Adrenal gland (tissue), 9 donors: ENCODE measurements at regions not wholly inside any gene's neighbourhood (a gene's known extent, or its start where the extent isn't known, plus 50 kb on each side); places are given as distances from the start of the nearest gene placed in this dataset.

ENCODE experiments used
- DNase-seq, 7 donors: peaks; one replicate each; pipeline ENCODE4 v3.0.0-alpha.2; 2019 to 2020
- H3K27ac ChIP-seq, 5 donors: fragments of 200-600 bp; sonication (generic) in 4 of 5; 1 replicate in 3 of 5; 2 replicates in 2 of 5; pipeline versions ENCODE4 v1.5.1 to v1.8.0; 2016 to 2020; ENCODE audit warnings: mild to moderate bottlenecking in 1 of 5
- H3K27me3 ChIP-seq: fragments of 200-600 bp; 2 replicates; pipeline ENCODE4 v1.8.0; 2021
- H3K36me3 ChIP-seq, 2 donors: fragments of 200-600 bp; replicated peaks in 1 of 2; 1 replicate in 1 of 2; 2 replicates in 1 of 2; pipeline versions ENCODE4 v1.5.1 to v1.8.0; 2018 to 2022
- H3K4me1 ChIP-seq, 2 donors: fragments of 200-600 bp; replicated peaks in 1 of 2; 1 replicate in 1 of 2; 2 replicates in 1 of 2; pipeline versions ENCODE4 v1.5.1 to v1.8.0; 2018 to 2021
- H3K4me3 ChIP-seq, 4 donors: fragments of 200-600 bp; sonication (generic) in 3 of 4; one replicate each; pipeline ENCODE4 v1.5.1; 2016 to 2018
- H3K9me3 ChIP-seq, 3 donors: fragments of 200-600 bp; sonication (generic) in 1 of 3; replicated peaks in 1 of 3; 1 replicate in 2 of 3; 2 replicates in 1 of 3; pipeline versions ENCODE4 v1.5.1 to v1.8.0; 2016 to 2021
- POLR2A ChIP-seq, 2 donors: fragments of 450-650 bp; IDR thresholded peaks; one replicate each; pipeline ENCODE4 v1.6.1; 2017; ENCODE audit warnings: antibody characterized with exemption in 2 of 2, mild to moderate bottlenecking in 2 of 2, moderate library complexity in 1 of 2
- WGBS, 4 donors: extraction: QIAGEN DNeasy Blood & Tissue Kit in 2 of 4; methylation state at CpG; one replicate each; pipeline versions ENCODE4 v1.1.5 to v1.1.7; 2013 to 2017; 5-methylcytosine and 5-hydroxymethylcytosine counted together
- intact Hi-C, 2 donors: fragments of 100-400 bp; cut with DNase I; formaldehyde crosslinking; loops; one replicate each; pipeline versions ENCODE4 v1.14.1 to v1.15.0; 2022 to 2023
- TF ChIP-seq, protein P1 (sequence below), 6 experiments: fragments of 450-650 bp in 4 of 6; fragments of 200-600 bp in 2 of 6; sonication (generic) in 1 of 6; IDR thresholded peaks; 1 replicate in 5 of 6; 2 replicates in 1 of 6; pipeline versions ENCODE4 v1.5.1 to v1.8.0; 2016 to 2021; ENCODE audit warnings: antibody characterized with exemption in 6 of 6, mild to moderate bottlenecking in 2 of 6, moderate library complexity in 1 of 6
- donor health status: healthy with polysubstance abuse.
- donor health status: Bipolar disorder and iron deficiency.
- donor health status: DM: yes; HTN: yes; CAD: no.
- donor health status: DM: no; HTN: no; CAD: no.
- donor health status: DM: no; HTN: no; CAD: no.

DNA sequence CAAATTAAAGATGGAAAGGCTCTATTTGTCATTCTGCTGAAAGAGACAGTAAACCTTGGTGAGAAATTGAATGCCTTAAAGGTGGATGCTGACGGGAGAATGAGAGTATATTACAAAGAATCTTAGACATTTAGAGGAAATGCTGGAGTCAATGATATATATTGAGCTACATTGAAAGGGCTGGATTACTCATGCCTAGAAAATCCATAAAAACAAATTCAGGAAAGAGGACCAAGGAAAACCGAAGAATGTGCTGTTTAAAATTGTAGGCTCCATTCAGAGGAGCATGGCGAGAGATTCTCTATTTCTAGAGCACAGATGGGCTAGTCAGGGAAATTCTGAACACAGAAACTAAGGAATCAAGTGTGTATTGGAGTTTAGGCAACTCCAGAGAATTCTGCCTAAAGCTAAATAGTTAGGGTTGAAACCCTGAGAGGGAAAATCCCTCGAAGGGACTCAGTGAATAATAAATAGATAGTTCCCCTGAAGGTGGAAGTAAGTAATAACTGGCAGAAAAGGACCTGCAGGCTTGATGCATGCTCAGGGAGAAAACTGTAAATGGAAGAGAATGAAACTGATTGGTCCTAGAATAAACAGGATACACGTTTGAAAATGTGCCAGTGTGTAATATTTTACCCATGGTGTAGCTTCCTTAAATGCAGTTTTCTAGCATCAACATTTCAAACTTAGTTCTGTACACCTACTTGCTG lies 1532.4 kb upstream of the TENM3 start:
- 68 to 78% (median 70%) methylated on average over 5 of the region's 5 CpGs for WGBS, 4 donors
- intact Hi-C loops: no loop called here
- H3K36me3 ChIP-seq: no peaks in the 10 kb centered on the region
- TF ChIP-seq, protein P1, sequence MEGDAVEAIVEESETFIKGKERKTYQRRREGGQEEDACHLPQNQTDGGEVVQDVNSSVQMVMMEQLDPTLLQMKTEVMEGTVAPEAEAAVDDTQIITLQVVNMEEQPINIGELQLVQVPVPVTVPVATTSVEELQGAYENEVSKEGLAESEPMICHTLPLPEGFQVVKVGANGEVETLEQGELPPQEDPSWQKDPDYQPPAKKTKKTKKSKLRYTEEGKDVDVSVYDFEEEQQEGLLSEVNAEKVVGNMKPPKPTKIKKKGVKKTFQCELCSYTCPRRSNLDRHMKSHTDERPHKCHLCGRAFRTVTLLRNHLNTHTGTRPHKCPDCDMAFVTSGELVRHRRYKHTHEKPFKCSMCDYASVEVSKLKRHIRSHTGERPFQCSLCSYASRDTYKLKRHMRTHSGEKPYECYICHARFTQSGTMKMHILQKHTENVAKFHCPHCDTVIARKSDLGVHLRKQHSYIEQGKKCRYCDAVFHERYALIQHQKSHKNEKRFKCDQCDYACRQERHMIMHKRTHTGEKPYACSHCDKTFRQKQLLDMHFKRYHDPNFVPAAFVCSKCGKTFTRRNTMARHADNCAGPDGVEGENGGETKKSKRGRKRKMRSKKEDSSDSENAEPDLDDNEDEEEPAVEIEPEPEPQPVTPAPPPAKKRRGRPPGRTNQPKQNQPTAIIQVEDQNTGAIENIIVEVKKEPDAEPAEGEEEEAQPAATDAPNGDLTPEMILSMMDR (IDR thresholded peaks at IDR 0.05): no peak
- TF ChIP-seq POLR2A (IDR thresholded peaks at IDR 0.05): no peak
- H3K4me1 ChIP-seq: no peaks in the 10 kb centered on the region
- no peaks in the 10 kb centered on the region for H3K27me3 ChIP-seq
- DNase-seq: no peak
- H3K27ac ChIP-seq: no peak overlapping the region
- H3K4me3 ChIP-seq: no peak overlapping the region
- H3K9me3 ChIP-seq: peaks cover 0 to 16% (median 8%) of the 10 kb centered on the region in 3 donors

DNA sequence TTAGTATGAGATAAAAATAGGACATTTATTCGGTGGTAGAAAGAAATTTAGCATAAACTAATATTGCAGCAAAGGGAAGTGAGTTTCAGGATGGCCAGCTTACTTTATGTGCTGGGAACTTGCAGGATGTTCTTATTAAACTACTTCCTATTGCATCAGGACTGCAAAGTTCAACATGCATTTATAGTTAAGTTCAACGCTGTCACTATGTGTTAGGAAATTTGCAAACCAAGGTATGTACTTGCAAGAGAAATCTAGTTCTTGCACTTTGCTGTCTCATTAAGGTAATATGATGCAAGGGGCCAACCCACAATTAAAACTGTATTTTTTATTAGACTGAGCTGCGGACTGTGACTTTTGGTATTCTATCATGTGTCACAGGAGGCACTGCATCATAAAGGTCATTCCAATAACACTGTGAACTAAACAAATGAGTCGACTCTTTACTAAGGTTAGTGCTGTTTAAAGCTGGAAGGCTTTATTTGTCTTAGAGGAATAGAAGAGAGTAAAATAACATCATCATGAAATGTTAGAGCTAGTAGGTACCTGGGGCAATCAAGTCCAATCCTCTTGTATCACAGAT lies 1525.7 kb upstream of the TENM3 start:
- peaks cover 0 to under 1% (median 0%) of the 10 kb centered on the region in 3 donors for H3K9me3 ChIP-seq
- no peak overlapping the region for H3K4me3 ChIP-seq
- H3K4me1 ChIP-seq: peaks cover 0 to 9% of the 10 kb centered on the region in 2 donors
- TF ChIP-seq POLR2A (IDR thresholded peaks at IDR 0.05): no peak
- TF ChIP-seq, protein P1 (IDR thresholded peaks at IDR 0.05): no peak
- no peak overlapping the region for H3K27ac ChIP-seq
- H3K36me3 ChIP-seq: no peaks in the 10 kb centered on the region
- no peak for DNase-seq
- intact Hi-C loops: no loop called here
- H3K27me3 ChIP-seq: no peaks in the 10 kb centered on the region
- WGBS, 4 donors: 47 to 57% (median 51%) methylated on average over 4 of the region's 4 CpGs

DNA sequence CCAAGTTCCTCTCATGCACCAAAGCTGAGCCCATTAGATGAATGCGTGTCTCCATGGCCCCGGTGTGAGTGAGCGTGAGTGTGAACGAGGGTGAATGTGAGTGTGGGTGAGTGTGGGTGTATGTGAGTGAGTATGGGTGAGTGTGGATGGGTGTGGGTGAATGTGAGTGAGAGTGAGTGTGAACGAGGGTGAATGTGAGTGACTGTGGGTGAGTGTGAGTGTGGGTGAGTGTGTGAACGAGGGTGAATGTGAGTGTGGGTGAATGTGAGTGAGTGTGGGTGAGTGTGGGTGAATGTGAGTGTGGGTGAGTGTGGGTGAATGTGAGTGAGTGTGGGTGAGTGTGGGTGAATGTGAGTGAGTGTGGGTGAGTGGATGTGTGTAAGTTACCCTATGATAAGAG lies 1521.8 kb upstream of the TENM3 start:
- DNase-seq: no peak
- H3K36me3 ChIP-seq: no peaks in the 10 kb centered on the region
- 73 to 95% (median 84%) methylated on average over 6 of the region's 6 CpGs for WGBS, 4 donors
- H3K4me3 ChIP-seq: no peak overlapping the region
- no peaks in the 10 kb centered on the region for H3K27me3 ChIP-seq
- peaks cover 0 to 4% (median 0%) of the 10 kb centered on the region in 3 donors for H3K9me3 ChIP-seq
- H3K27ac ChIP-seq: no peak overlapping the region
- H3K4me1 ChIP-seq: peaks cover 0 to 9% of the 10 kb centered on the region in 2 donors
- no peak for TF ChIP-seq POLR2A (IDR thresholded peaks at IDR 0.05)
- TF ChIP-seq, protein P1 (IDR thresholded peaks at IDR 0.05): no peak
- intact Hi-C loops: no loop called here

DNA sequence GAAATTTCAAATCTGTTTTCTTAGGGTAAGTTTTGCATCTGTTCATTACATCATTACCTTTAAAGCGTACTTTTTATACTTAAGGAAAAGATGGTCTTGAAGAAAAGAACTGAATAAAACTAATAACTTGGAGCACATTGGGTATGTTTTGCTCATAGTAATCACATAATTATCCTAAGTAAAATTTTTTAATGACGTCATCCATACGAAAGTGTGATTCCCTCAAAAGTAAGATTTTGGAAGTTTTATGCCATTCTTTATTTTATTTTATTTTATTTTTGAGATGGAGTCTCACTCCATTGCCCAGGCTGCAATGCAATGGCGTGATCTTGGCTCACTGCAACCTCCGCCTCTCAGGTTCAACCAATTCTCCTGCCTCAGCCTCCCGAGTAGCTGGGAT lies 1516.6 kb upstream of the TENM3 start:
- no peaks in the 10 kb centered on the region for H3K4me1 ChIP-seq
- no peak for DNase-seq
- H3K36me3 ChIP-seq: no peaks in the 10 kb centered on the region
- intact Hi-C loops: no loop called here
- H3K4me3 ChIP-seq: no peak overlapping the region
- WGBS, 4 donors: 75 to 82% (median 80%) methylated on average over 6 of the region's 6 CpGs
- H3K27ac ChIP-seq: no peak overlapping the region
- peaks cover 0 to 4% (median 0%) of the 10 kb centered on the region in 3 donors for H3K9me3 ChIP-seq
- H3K27me3 ChIP-seq: no peaks in the 10 kb centered on the region
- no peak for TF ChIP-seq POLR2A (IDR thresholded peaks at IDR 0.05)
- TF ChIP-seq, protein P1 (IDR thresholded peaks at IDR 0.05): no peak
